ENCODE measurements at regions not wholly inside any gene's neighbourhood (a gene's known extent, or its start where the extent isn't known, plus 50 kb on each side); places are given as distances from the start of the nearest gene placed in this dataset.
A peak's percentile ranks its signal among the peaks of the same experiment; 100 is the strongest.

DNA sequence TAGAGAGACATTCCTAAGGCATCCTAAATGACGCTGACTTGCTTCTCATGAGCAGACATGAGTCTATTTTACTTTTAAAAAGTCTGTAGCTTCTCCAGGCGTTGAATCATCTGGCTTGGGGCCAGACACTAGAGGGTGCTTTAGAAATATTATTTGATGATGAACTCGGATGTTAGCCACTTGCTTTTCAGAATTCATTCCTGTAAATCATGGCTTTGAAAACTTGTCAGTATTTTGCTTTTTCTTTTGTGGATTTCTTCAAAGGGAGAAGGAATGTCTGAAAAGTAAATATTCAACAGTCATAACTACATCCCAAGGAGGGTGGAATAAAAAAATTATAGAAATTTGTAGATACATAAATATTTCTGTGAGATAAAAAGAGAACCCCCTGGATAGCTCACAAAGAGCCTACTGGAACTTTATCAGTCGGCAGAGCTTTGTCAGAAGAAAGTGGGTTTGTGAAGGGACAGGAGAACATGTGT is 370.8 kb downstream of the OSR1 start:
- no peaks in the 10 kb centered on the region for H4K20me1 ChIP-seq (ENCODE audit: low read length)
- DNase-seq: peak; percentile 96
- BruUV-seq (replicated peaks): no TSS peak
- TF ChIP-seq CTCF (conservative IDR thresholded peaks at IDR 0.05; ENCODE audit: low read depth, low read length): peak; percentile 59
- no peak for TF ChIP-seq EZH2 (IDR thresholded peaks at IDR 0.05; ENCODE audit: low read length, unreplicated experiment)
- TF ChIP-seq EZH2phosphoT487 (IDR thresholded peaks at IDR 0.05; ENCODE audit: borderline replicate concordance, low read length): no peak
- ChIA-PET POLR2A (ENCODE audit: unreplicated experiment) (interaction anchor here (0.5 kb wide), 1 partner anchor 16 kb away, joined by 3 read pairs; no protein-coding TSS in a partner anchor), CTCF (interaction anchor here (0.6 kb wide), 1 partner anchor 434 kb away, joined by 3 read pairs; no protein-coding TSS in a partner anchor)
- H3K36me3 ChIP-seq (ENCODE audit: low read depth, low read length): no peaks in the 10 kb centered on the region
- no peaks in the 10 kb centered on the region for H3K79me2 ChIP-seq (ENCODE audit: low read length)
- H3K27ac ChIP-seq (ENCODE audit: low read length): no peak overlapping the region
- intact Hi-C loops (cut with micrococcal nuclease): no loop called here
- ATAC-seq: peak; percentile 27
- peak overlapping the region; percentile 56 for H3K4me2 ChIP-seq (ENCODE audit: low read length)
- no peak overlapping the region for H3K9ac ChIP-seq (ENCODE audit: low read length)
- no peaks in the 10 kb centered on the region for H3K9me3 ChIP-seq (ENCODE audit: low read length)
- H3K9me2 ChIP-seq (replicated peaks; ENCODE audit: low read length): no peaks in the 10 kb centered on the region
- 0 out of 2 replicates have a peak overlapping the region, but pooled peaks have one; percentile 4 for H2AFZ ChIP-seq (ENCODE audit: low read length)
- no peak overlapping the region for H3K4me3 ChIP-seq (ENCODE audit: low read length)
- peaks cover 8% of the 10 kb centered on the region for H3F3A ChIP-seq (ENCODE audit: low read length, unreplicated experiment)
- H3K4me1 ChIP-seq (ENCODE audit: insufficient read depth, low read length): peaks cover 33% of the 10 kb centered on the region
- no peaks in the 10 kb centered on the region for H3K27me3 ChIP-seq (ENCODE audit: low read length)

GRCh38 chr2:18987016-18987415 is 371.4 kb downstream of the OSR1 start:
- ChIA-PET POLR2A (ENCODE audit: unreplicated experiment) (interaction anchor here (0.5 kb wide), 1 partner anchor 15 kb away, joined by 3 read pairs; no protein-coding TSS in a partner anchor), CTCF (no interaction called here)
- TF ChIP-seq EZH2phosphoT487 (IDR thresholded peaks at IDR 0.05; ENCODE audit: borderline replicate concordance, low read length) (no peak), CTCF (conservative IDR thresholded peaks at IDR 0.05; ENCODE audit: low read depth, low read length) (no peak), EZH2 (IDR thresholded peaks at IDR 0.05; ENCODE audit: low read length, unreplicated experiment) (no peak)
- DNase-seq: no peak
- Histone ChIP-seq H3K4me3 (ENCODE audit: low read length) (no peak overlapping the region), H3F3A (ENCODE audit: low read length, unreplicated experiment) (peaks cover 8% of the 10 kb centered on the region), H3K9ac (ENCODE audit: low read length) (no peak overlapping the region), H3K4me1 (ENCODE audit: insufficient read depth, low read length) (peaks cover 30% of the 10 kb centered on the region), H3K9me2 (replicated peaks; ENCODE audit: low read length) (no peaks in the 10 kb centered on the region), H3K36me3 (ENCODE audit: low read depth, low read length) (no peaks in the 10 kb centered on the region), H3K27me3 (ENCODE audit: low read length) (no peaks in the 10 kb centered on the region), H3K9me3 (ENCODE audit: low read length) (no peaks in the 10 kb centered on the region), H3K4me2 (ENCODE audit: low read length) (no peak overlapping the region), H4K20me1 (ENCODE audit: low read length) (no peaks in the 10 kb centered on the region), H3K79me2 (ENCODE audit: low read length) (no peaks in the 10 kb centered on the region), H2AFZ (ENCODE audit: low read length) (no peak overlapping the region), H3K27ac (ENCODE audit: low read length) (no peak overlapping the region)
- intact Hi-C loops (cut with micrococcal nuclease): no loop called here
- no TSS peak for BruUV-seq (replicated peaks)
- no peak for ATAC-seq

DNA sequence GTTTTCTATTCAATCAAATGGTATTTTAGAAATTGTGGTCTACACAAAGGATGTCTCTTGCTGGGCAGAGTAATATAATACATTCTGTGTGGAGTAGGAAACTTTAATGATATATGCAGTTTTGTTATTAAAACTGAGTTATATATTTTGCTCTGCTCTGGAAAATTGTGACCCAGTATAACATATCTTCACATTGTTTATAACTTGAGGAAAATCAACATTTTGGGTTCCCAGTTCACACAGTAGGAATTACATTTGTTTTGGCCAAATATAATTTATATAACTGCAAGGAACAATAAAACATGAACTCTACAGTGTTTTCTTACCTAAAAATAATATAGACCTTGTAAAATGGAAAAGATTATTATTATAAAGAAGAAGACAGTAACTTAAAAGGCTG is 372.4 kb downstream of the OSR1 start:
- ChIA-PET CTCF (no interaction called here), POLR2A (ENCODE audit: unreplicated experiment) (no interaction called here)
- Histone ChIP-seq H3K27me3 (ENCODE audit: low read length) (no peaks in the 10 kb centered on the region), H3K9ac (ENCODE audit: low read length) (no peak overlapping the region), H3K27ac (ENCODE audit: low read length) (no peak overlapping the region), H3K4me2 (ENCODE audit: low read length) (no peak overlapping the region), H3K9me3 (ENCODE audit: low read length) (no peaks in the 10 kb centered on the region), H2AFZ (ENCODE audit: low read length) (no peak overlapping the region), H3K4me1 (ENCODE audit: insufficient read depth, low read length) (peaks cover 21% of the 10 kb centered on the region), H3F3A (ENCODE audit: low read length, unreplicated experiment) (peaks cover 1% of the 10 kb centered on the region), H3K4me3 (ENCODE audit: low read length) (no peak overlapping the region), H3K36me3 (ENCODE audit: low read depth, low read length) (no peaks in the 10 kb centered on the region), H3K79me2 (ENCODE audit: low read length) (no peaks in the 10 kb centered on the region), H4K20me1 (ENCODE audit: low read length) (no peaks in the 10 kb centered on the region), H3K9me2 (replicated peaks; ENCODE audit: low read length) (no peaks in the 10 kb centered on the region)
- no peak for ATAC-seq
- no peak for DNase-seq
- intact Hi-C loops (cut with micrococcal nuclease): no loop called here
- TF ChIP-seq EZH2phosphoT487 (IDR thresholded peaks at IDR 0.05; ENCODE audit: borderline replicate concordance, low read length) (no peak), CTCF (conservative IDR thresholded peaks at IDR 0.05; ENCODE audit: low read depth, low read length) (no peak), EZH2 (IDR thresholded peaks at IDR 0.05; ENCODE audit: low read length, unreplicated experiment) (no peak)
- BruUV-seq (replicated peaks): no TSS peak
